LNCaP clone FGC (cell line): ENCODE measurements at regions not wholly inside any gene's neighbourhood (a gene's known extent, or its start where the extent isn't known, plus 50 kb on each side); places are given as distances from the start of the nearest gene placed in this dataset.

ENCODE experiments used
- DNase-seq: peaks from one replicate; pipeline ENCODE4 v3.0.0-alpha.2; 2011; ENCODE audit warnings: low read depth
- H3K4me3 ChIP-seq: 2 replicates; pipeline ENCODE4 v1.5.1; 2011; ENCODE audit warnings: mild to moderate bottlenecking, low read depth, low read length, control low read depth
- TF ChIP-seq, protein P1 (sequence below): IDR thresholded peaks from 2 replicates; pipeline ENCODE4 v1.5.1; 2012; ENCODE audit warnings: mild to moderate bottlenecking; ENCODE audit not compliant: control insufficient read depth, insufficient read depth; ENCODE audit errors: extremely low read depth

DNA sequence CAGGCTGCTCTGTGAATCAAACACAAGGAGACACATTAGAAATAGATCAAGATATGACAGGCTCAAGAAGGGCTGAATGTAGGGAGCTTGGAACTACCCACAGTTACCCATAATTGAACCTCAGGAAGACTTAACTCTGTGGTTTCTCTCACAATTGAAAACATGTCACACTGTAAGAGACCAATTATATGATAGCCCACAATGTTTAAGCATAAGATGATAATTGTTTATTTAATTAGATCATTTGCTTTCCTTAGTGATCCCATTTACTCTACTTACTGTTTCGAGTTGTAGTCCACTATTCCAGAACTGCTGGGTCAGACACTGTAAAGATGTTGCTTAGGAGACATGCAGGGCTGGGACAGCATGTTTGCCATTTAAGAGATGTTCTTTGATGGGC, 201.3 kb upstream of the RARB start:
- no peak for DNase-seq
- TF ChIP-seq, protein P1, sequence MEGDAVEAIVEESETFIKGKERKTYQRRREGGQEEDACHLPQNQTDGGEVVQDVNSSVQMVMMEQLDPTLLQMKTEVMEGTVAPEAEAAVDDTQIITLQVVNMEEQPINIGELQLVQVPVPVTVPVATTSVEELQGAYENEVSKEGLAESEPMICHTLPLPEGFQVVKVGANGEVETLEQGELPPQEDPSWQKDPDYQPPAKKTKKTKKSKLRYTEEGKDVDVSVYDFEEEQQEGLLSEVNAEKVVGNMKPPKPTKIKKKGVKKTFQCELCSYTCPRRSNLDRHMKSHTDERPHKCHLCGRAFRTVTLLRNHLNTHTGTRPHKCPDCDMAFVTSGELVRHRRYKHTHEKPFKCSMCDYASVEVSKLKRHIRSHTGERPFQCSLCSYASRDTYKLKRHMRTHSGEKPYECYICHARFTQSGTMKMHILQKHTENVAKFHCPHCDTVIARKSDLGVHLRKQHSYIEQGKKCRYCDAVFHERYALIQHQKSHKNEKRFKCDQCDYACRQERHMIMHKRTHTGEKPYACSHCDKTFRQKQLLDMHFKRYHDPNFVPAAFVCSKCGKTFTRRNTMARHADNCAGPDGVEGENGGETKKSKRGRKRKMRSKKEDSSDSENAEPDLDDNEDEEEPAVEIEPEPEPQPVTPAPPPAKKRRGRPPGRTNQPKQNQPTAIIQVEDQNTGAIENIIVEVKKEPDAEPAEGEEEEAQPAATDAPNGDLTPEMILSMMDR: no peak
- no peak overlapping the region for H3K4me3 ChIP-seq

DNA sequence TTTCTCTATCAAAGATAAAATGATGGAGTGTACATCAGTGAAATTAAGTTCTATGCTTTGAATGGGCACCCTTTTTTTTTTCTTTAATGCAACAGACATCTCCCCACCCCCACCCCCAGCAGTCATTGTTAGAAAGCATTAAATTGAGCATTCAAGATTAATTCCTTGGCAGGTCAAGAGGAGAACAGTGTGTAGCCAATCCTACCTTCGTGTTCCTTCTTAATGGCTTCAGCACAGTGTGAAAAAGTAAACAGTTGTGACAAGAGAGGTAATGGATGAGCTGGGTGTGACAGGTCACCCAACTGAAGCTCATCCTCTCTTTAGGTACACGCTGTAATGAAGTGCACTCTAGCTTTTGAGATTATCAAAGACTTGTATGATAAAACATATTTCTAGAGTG, 198.5 kb upstream of the RARB start:
- no peak overlapping the region for H3K4me3 ChIP-seq
- TF ChIP-seq, protein P1: no peak
- DNase-seq: no peak

DNA sequence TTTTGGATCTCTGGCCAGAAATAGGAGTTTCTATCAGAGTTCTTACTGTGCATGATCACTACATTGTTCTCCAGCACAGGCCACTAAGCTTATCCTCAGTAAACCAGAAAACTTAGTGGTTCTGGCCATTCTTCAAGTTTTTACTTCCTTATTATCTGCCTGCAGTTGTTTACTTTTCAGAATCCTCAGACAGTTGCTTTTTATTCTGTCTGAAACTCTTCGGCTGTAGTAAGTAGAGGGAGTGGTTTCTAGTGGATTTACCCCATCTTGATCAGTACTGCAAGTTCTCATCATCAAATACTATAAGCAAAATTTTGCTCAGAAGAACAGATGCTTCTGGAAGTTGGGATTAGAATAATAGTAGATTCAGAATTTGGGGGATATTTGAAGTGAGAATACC, 193.0 kb upstream of the RARB start:
- peak; percentile 44 for DNase-seq
- TF ChIP-seq, protein P1: no peak
- H3K4me3 ChIP-seq: no peak overlapping the region

DNA sequence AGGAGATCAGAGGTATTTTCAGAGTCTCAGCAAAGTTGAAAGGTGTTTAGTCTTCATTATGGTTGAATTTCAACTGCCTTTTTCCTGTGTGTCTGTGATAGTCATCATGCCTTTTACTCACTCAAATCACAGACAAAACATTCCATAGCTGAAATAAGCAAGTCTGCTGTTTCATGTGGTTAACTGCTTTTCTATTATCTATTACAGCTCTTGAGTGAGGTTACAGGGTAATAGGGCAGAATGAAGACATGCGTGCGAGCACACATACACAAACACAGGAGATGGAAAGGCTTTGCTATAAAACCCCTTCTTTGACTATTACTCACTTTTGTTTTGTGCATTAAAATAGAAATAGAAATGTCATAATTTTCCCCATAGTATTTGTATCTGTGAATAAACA, 192.6 kb upstream of the RARB start:
- no peak overlapping the region for H3K4me3 ChIP-seq
- DNase-seq: no peak
- TF ChIP-seq, protein P1: no peak

DNA sequence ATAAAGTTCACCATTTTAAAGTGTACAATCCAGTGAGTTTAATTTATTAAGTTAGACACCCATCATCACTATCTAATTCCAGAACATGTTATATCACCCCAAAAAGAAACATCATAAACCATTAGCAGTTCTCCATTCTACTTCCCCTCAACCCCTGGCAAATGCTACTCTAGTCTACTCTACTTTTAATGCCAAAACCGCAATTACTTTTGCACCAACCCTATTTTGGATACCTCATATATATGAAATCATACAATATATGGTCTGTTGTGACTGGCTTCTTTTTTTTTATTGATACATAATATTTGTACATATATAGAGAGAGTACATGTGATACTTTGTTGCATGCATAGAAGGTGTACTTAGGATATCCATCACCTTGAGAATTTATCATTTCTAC, 190.5 kb upstream of the RARB start:
- TF ChIP-seq, protein P1: no peak
- no peak for DNase-seq

DNA sequence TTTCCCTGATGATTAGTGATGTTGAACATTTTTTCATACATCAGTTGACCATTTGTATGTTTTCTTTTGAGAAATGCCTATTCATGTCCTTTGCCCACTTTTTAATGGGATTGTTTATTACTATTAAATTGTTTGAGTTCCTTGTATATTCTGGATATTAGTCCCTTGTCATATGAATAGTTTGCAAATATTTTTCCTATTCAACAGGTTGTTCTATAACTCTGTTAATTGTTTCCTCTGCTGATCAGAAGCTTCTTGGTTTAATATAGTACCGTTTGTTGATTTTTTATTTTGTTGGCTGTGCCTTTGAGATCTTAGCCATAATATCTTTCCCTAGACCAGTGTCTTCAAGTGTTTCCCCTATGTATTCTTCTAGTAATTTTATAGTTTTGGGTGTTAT, 189.0 kb upstream of the RARB start:
- TF ChIP-seq, protein P1: no peak
- no peak overlapping the region for H3K4me3 ChIP-seq
- no peak for DNase-seq

More for the DNA sequence above, 190.5 kb upstream of the RARB start:
- H3K4me3 ChIP-seq: no peak overlapping the region

DNA sequence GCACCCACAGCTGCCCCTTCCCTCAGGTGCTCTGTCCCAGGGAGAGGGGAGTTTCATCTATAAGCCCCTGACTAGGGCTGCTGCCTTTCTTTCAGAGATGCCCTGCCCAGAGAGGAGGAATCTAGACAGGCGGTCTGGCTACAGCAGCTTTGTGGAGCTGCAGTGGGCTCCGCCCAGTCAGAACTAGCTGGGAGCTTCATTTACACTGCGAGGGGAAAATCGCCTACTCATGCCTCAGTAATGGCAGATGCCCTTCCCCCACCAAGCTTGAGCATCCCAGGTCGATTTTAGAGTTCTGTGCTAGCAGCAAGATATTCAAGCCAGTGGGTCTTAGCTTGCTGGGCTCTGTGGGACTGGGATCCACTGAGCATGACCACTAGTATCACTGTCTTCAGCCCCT, 181.2 kb upstream of the RARB start:
- TF ChIP-seq, protein P1: no peak
- no peak for DNase-seq
- no peak overlapping the region for H3K4me3 ChIP-seq
